ENCODE measurements at regions not wholly inside any gene's neighbourhood (a gene's known extent, or its start where the extent isn't known, plus 50 kb on each side); places are given as distances from the start of the nearest gene placed in this dataset.

- ChIA-PET POLR2A (ENCODE audit: low non-redundant PET) (no interaction called here), CTCF (interaction anchor here (0.6 kb wide), 2 partner anchors 25 to 59 kb away, joined by 3 read pairs; no protein-coding TSS in a partner anchor)
- no peak for DNase-seq (ENCODE audit: low spot score)
- H3K27ac ChIP-seq: no peak overlapping the region
- TF ChIP-seq CTCF (conservative IDR thresholded peaks at IDR 0.05; ENCODE audit: low read depth): no peak
Measured at GRCh38 chr6:137775227-137775626, 91.8 kb upstream of the TNFAIP3 start.

GRCh38 chr6:137775720-137776119 is 91.3 kb upstream of the TNFAIP3 start:
- ChIA-PET POLR2A (ENCODE audit: low non-redundant PET) (no interaction called here), CTCF (interaction anchor here (0.6 kb wide), 2 partner anchors 24 to 60 kb away, joined by 3 read pairs; no protein-coding TSS in a partner anchor)
- DNase-seq (ENCODE audit: low spot score): no peak
- no peak overlapping the region for H3K27ac ChIP-seq
- no peak for TF ChIP-seq CTCF (conservative IDR thresholded peaks at IDR 0.05; ENCODE audit: low read depth)

- no peak for DNase-seq (ENCODE audit: low spot score)
- no peak for TF ChIP-seq CTCF (conservative IDR thresholded peaks at IDR 0.05; ENCODE audit: low read depth)
- ChIA-PET CTCF (interaction anchor here (0.6 kb wide), 1 partner anchor 73 kb away, joined by 3 read pairs; no protein-coding TSS in a partner anchor), POLR2A (ENCODE audit: low non-redundant PET) (no interaction called here)
- no peak overlapping the region for H3K27ac ChIP-seq
Measured at GRCh38 chr6:137776256-137776655, 90.8 kb upstream of the TNFAIP3 start.

GRCh38 chr6:137776786-137777686 is 90.0 kb upstream of the TNFAIP3 start:
- no peak for TF ChIP-seq CTCF (conservative IDR thresholded peaks at IDR 0.05; ENCODE audit: low read depth)
- ChIA-PET CTCF (interaction anchor here (0.6 kb wide), 1 partner anchor 72 kb away, joined by 3 read pairs; no protein-coding TSS in a partner anchor), POLR2A (ENCODE audit: low non-redundant PET) (no interaction called here)
- no peak overlapping the region for H3K27ac ChIP-seq
- DNase-seq (ENCODE audit: low spot score): no peak

GRCh38 chr6:137777687-137778075 is 89.4 kb upstream of the TNFAIP3 start:
- H3K27ac ChIP-seq: no peak overlapping the region
- ChIA-PET CTCF (no interaction called here), POLR2A (ENCODE audit: low non-redundant PET) (no interaction called here)
- DNase-seq (ENCODE audit: low spot score): no peak
- TF ChIP-seq CTCF (conservative IDR thresholded peaks at IDR 0.05; ENCODE audit: low read depth): no peak

GRCh38 chr6:137779982-137780381 is 87.1 kb upstream of the TNFAIP3 start:
- POLR2A ChIA-PET (ENCODE audit: low non-redundant PET): no interaction called here
- DNase-seq (ENCODE audit: low spot score): no peak
- no peak for TF ChIP-seq CTCF (conservative IDR thresholded peaks at IDR 0.05; ENCODE audit: low read depth)
- CTCF ChIA-PET: no interaction called here
- H3K27ac ChIP-seq: no peak overlapping the region

All from RWPE1 (cell line).